Activated naive CD4-positive, alpha-beta T cell treated with anti-CD3 and anti-CD28 coated beads, Interleukin-2, amount 50 U/mL, for 24 hours (primary cell): ENCODE measurements at regions not wholly inside any gene's neighbourhood (a gene's known extent, or its start where the extent isn't known, plus 50 kb on each side); places are given as distances from the start of the nearest gene placed in this dataset.
"Not testable (repeated sequence)": the region's sequence is repeated elsewhere in the genome, so short reads cannot be mapped to it uniquely, and the experiment has no call there.

ENCODE experiments used
- H3K27ac Mint-ChIP-seq: one replicate; pipeline ENCODE4 v1.8.0; 2021; ENCODE audit warnings: mild to moderate bottlenecking, mixed read lengths
- H3K27me3 Mint-ChIP-seq: one replicate; pipeline ENCODE4 v1.8.0; 2021; ENCODE audit warnings: mixed read lengths
- H3K36me3 Mint-ChIP-seq: one replicate; pipeline ENCODE4 v1.8.0; 2021; ENCODE audit warnings: mixed read lengths
- H3K4me1 Mint-ChIP-seq: one replicate; pipeline ENCODE4 v1.8.0; 2021; ENCODE audit warnings: mixed read lengths
- H3K4me3 Mint-ChIP-seq: one replicate; pipeline ENCODE4 v1.8.0; 2021; ENCODE audit warnings: mild to moderate bottlenecking, mixed read lengths
- H3K9me3 Mint-ChIP-seq: one replicate; pipeline ENCODE4 v1.8.0; 2021; ENCODE audit warnings: mixed read lengths

- Mint-ChIP-seq H3K27ac (no peak overlapping the region), H3K36me3 (no peaks in the 10 kb centered on the region), H3K4me1 (no peaks in the 10 kb centered on the region), H3K9me3 (no peaks in the 10 kb centered on the region), H3K4me3 (no peak overlapping the region), H3K27me3 (peaks cover 12% of the 10 kb centered on the region)
Measured at GRCh38 chr2:238616681-238617080, 190.0 kb downstream of the ASB1 start.

GRCh38 chr2:238618494-238619283 lies 192.0 kb downstream of the ASB1 start:
- H3K36me3 Mint-ChIP-seq, H3K4me1 Mint-ChIP-seq, H3K27ac Mint-ChIP-seq, H3K9me3 Mint-ChIP-seq, H3K4me3 Mint-ChIP-seq: not testable (repeated sequence)
- H3K27me3 Mint-ChIP-seq: peaks cover 15% of the 10 kb centered on the region

- Mint-ChIP-seq H3K27ac (no peak overlapping the region), H3K36me3 (no peaks in the 10 kb centered on the region), H3K4me3 (no peak overlapping the region), H3K27me3 (peaks cover 6% of the 10 kb centered on the region), H3K9me3 (no peaks in the 10 kb centered on the region), H3K4me1 (no peaks in the 10 kb centered on the region)
Measured at GRCh38 chr2:238627899-238628298, 201.2 kb downstream of the ASB1 start.

- H3K27me3 Mint-ChIP-seq: peaks cover 4% of the 10 kb centered on the region
- H3K36me3 Mint-ChIP-seq: no peaks in the 10 kb centered on the region
- H3K4me1 Mint-ChIP-seq: no peaks in the 10 kb centered on the region
- H3K9me3 Mint-ChIP-seq: no peaks in the 10 kb centered on the region
- no peak overlapping the region for H3K27ac Mint-ChIP-seq
- H3K4me3 Mint-ChIP-seq: no peak overlapping the region
Measured at GRCh38 chr2:238629064-238629463, 202.3 kb downstream of the ASB1 start.

GRCh38 chr2:238631491-238632180 lies 204.9 kb downstream of the ASB1 start:
- H3K27ac Mint-ChIP-seq: no peak overlapping the region
- no peaks in the 10 kb centered on the region for H3K9me3 Mint-ChIP-seq
- H3K27me3 Mint-ChIP-seq: peaks cover 4% of the 10 kb centered on the region
- H3K36me3 Mint-ChIP-seq: no peaks in the 10 kb centered on the region
- no peak overlapping the region for H3K4me3 Mint-ChIP-seq
- H3K4me1 Mint-ChIP-seq: no peaks in the 10 kb centered on the region

- Mint-ChIP-seq H3K9me3 (no peaks in the 10 kb centered on the region), H3K36me3 (no peaks in the 10 kb centered on the region), H3K27me3 (peaks cover 4% of the 10 kb centered on the region), H3K4me3 (no peak overlapping the region), H3K27ac (no peak overlapping the region), H3K4me1 (no peaks in the 10 kb centered on the region)
Measured at GRCh38 chr2:238632181-238633060, 205.7 kb downstream of the ASB1 start.

- Mint-ChIP-seq H3K9me3 (no peaks in the 10 kb centered on the region), H3K27me3 (peaks cover 4% of the 10 kb centered on the region), H3K4me3 (no peak overlapping the region), H3K27ac (no peak overlapping the region), H3K4me1 (no peaks in the 10 kb centered on the region), H3K36me3 (no peaks in the 10 kb centered on the region)
Measured at GRCh38 chr2:238633426-238634328, 206.9 kb downstream of the ASB1 start.

- no peak overlapping the region for H3K27ac Mint-ChIP-seq
- H3K4me1 Mint-ChIP-seq: no peaks in the 10 kb centered on the region
Measured at GRCh38 chr2:238634701-238635357, 208.1 kb downstream of the ASB1 start.

GRCh38 chr2:238635647-238636051 lies 208.9 kb downstream of the ASB1 start:
- H3K4me3 Mint-ChIP-seq: no peak overlapping the region
- peaks cover 4% of the 10 kb centered on the region for H3K27me3 Mint-ChIP-seq
- H3K9me3 Mint-ChIP-seq: no peaks in the 10 kb centered on the region
- no peaks in the 10 kb centered on the region for H3K36me3 Mint-ChIP-seq
- no peaks in the 10 kb centered on the region for H3K4me1 Mint-ChIP-seq
- H3K27ac Mint-ChIP-seq: no peak overlapping the region

More at GRCh38 chr2:238634701-238635357, 208.1 kb downstream of the ASB1 start:
- Mint-ChIP-seq H3K36me3 (no peaks in the 10 kb centered on the region), H3K4me3 (no peak overlapping the region), H3K9me3 (no peaks in the 10 kb centered on the region), H3K27me3 (peaks cover 3% of the 10 kb centered on the region)

- Mint-ChIP-seq H3K4me1 (no peaks in the 10 kb centered on the region), H3K27ac (no peak overlapping the region), H3K4me3 (no peak overlapping the region), H3K27me3 (peaks cover 4% of the 10 kb centered on the region), H3K9me3 (no peaks in the 10 kb centered on the region), H3K36me3 (no peaks in the 10 kb centered on the region)
Measured at GRCh38 chr2:238636269-238637073, 209.7 kb downstream of the ASB1 start.

- Mint-ChIP-seq H3K4me3 (no peak overlapping the region), H3K4me1 (no peaks in the 10 kb centered on the region), H3K27me3 (peaks cover 4% of the 10 kb centered on the region), H3K36me3 (no peaks in the 10 kb centered on the region), H3K9me3 (no peaks in the 10 kb centered on the region), H3K27ac (no peak overlapping the region)
Measured at GRCh38 chr2:238638100-238638981, 209.5 kb upstream of the TWIST2 start.

- H3K27ac Mint-ChIP-seq: no peak overlapping the region
- H3K9me3 Mint-ChIP-seq: no peaks in the 10 kb centered on the region
- no peaks in the 10 kb centered on the region for H3K36me3 Mint-ChIP-seq
- no peak overlapping the region for H3K4me3 Mint-ChIP-seq
- H3K27me3 Mint-ChIP-seq: peaks cover 4% of the 10 kb centered on the region
- no peaks in the 10 kb centered on the region for H3K4me1 Mint-ChIP-seq
Measured at GRCh38 chr2:238638982-238639628, 208.8 kb upstream of the TWIST2 start.

GRCh38 chr2:238640486-238640885 lies 207.4 kb upstream of the TWIST2 start:
- peaks cover 2% of the 10 kb centered on the region for H3K27me3 Mint-ChIP-seq
- H3K27ac Mint-ChIP-seq: no peak overlapping the region

More at GRCh38 chr2:238640486-238640885, 207.4 kb upstream of the TWIST2 start:
- no peak overlapping the region for H3K4me3 Mint-ChIP-seq
- H3K36me3 Mint-ChIP-seq: no peaks in the 10 kb centered on the region
- H3K4me1 Mint-ChIP-seq: no peaks in the 10 kb centered on the region
- H3K9me3 Mint-ChIP-seq: no peaks in the 10 kb centered on the region
